Ovary (tissue), 3 donors: ENCODE measurements at regions not wholly inside any gene's neighbourhood (a gene's known extent, or its start where the extent isn't known, plus 50 kb on each side); places are given as distances from the start of the nearest gene placed in this dataset.

ENCODE experiments used
- EP300 ChIP-seq: sonication (generic); formaldehyde crosslinking; IDR thresholded peaks from one replicate; pipeline ENCODE4 v1.6.1; 2017; ENCODE audit warnings: antibody characterized with exemption
- POLR2A ChIP-seq: fragments of 450-650 bp; IDR thresholded peaks from one replicate; pipeline ENCODE4 v1.6.1; 2017; ENCODE audit warnings: antibody characterized with exemption, mild to moderate bottlenecking, moderate library complexity
- TF ChIP-seq, protein P1 (sequence below), 3 donors: fragments of 450-650 bp in 2 of 3; fragments of 200-600 bp in 1 of 3; IDR thresholded peaks; one replicate each; pipeline versions ENCODE4 v1.5.1 to v1.8.0; 2016 to 2022; ENCODE audit warnings: antibody characterized with exemption in 3 of 3, mild to moderate bottlenecking in 1 of 3
- donor health status: DM: no; HTN: no; CAD: no.

DNA sequence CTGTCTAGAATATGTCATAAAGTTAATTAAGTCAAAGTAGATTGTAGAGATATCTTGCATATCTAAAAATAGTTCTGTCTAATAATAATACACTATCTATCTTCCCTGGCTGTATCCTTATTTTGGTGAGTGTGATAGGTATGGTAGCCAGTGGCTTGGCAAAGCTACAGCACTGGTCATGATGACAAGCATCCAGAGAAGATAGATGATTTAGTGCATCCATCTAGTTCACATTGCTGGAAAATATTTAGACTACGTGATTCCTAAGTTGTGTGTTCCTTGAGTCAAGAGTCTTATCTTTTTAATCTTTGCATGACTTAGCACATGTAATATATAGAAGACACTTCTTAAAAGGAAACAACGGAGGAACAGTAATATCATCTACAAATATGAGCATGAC, 711.2 kb upstream of the KCND2 start:
- TF ChIP-seq, protein P1, sequence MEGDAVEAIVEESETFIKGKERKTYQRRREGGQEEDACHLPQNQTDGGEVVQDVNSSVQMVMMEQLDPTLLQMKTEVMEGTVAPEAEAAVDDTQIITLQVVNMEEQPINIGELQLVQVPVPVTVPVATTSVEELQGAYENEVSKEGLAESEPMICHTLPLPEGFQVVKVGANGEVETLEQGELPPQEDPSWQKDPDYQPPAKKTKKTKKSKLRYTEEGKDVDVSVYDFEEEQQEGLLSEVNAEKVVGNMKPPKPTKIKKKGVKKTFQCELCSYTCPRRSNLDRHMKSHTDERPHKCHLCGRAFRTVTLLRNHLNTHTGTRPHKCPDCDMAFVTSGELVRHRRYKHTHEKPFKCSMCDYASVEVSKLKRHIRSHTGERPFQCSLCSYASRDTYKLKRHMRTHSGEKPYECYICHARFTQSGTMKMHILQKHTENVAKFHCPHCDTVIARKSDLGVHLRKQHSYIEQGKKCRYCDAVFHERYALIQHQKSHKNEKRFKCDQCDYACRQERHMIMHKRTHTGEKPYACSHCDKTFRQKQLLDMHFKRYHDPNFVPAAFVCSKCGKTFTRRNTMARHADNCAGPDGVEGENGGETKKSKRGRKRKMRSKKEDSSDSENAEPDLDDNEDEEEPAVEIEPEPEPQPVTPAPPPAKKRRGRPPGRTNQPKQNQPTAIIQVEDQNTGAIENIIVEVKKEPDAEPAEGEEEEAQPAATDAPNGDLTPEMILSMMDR (IDR thresholded peaks at IDR 0.05), result no peak
- no peak for TF ChIP-seq POLR2A
- TF ChIP-seq EP300, result no peak
